H9 (cell line): ENCODE measurements at regions not wholly inside any gene's neighbourhood (a gene's known extent, or its start where the extent isn't known, plus 50 kb on each side); places are given as distances from the start of the nearest gene placed in this dataset.

Experiments used
- DNase-seq: peaks from one replicate; pipeline ENCODE4 v3.0.0-alpha.2; 2017
- H2AFZ ChIP-seq: one replicate; pipeline ENCODE4 v1.6.1; 2013; ENCODE audit warnings: mild to moderate bottlenecking, low read length, control low read depth, moderate library complexity
- H2AK5ac ChIP-seq: 2 replicates; pipeline ENCODE4 v1.6.1; 2013; ENCODE audit warnings: low read length, control low read depth, mixed read lengths; ENCODE audit not compliant: insufficient read length
- H2BK120ac ChIP-seq: one replicate; pipeline ENCODE4 v1.6.1; 2013; ENCODE audit warnings: low read depth, mild to moderate bottlenecking, low read length, control low read depth, inconsistent platforms; ENCODE audit not compliant: poor library complexity, severe bottlenecking
- H2BK12ac ChIP-seq: 2 replicates; pipeline ENCODE4 v1.6.1; 2013; ENCODE audit warnings: low read length, control low read depth, mixed read lengths, low read depth; ENCODE audit not compliant: insufficient read length
- H2BK15ac ChIP-seq: 2 replicates; pipeline ENCODE4 v1.6.1; 2013; ENCODE audit warnings: low read depth, low read length, control low read depth
- H2BK20ac ChIP-seq: one replicate; pipeline ENCODE4 v1.6.1; 2013; ENCODE audit warnings: low read depth, mild to moderate bottlenecking, low read length, control low read depth, inconsistent platforms; ENCODE audit not compliant: poor library complexity, severe bottlenecking
- H2BK5ac ChIP-seq: 2 replicates; pipeline ENCODE4 v1.6.1; 2013; ENCODE audit warnings: low read length, control low read depth, mixed read lengths; ENCODE audit not compliant: insufficient read length
- H3K14ac ChIP-seq: 2 replicates; pipeline ENCODE4 v1.6.1; 2013; ENCODE audit warnings: low read length, control low read depth; ENCODE audit not compliant: insufficient read depth
- H3K18ac ChIP-seq: 2 replicates; pipeline ENCODE4 v1.6.1; 2013; ENCODE audit warnings: low read depth, mild to moderate bottlenecking, mixed read lengths, low read length, control low read depth; ENCODE audit not compliant: insufficient read length
- H3K23ac ChIP-seq: 2 replicates; pipeline ENCODE4 v1.6.1; 2013; ENCODE audit warnings: low read length, control low read depth, mixed read lengths, low read depth; ENCODE audit not compliant: insufficient read length
- H3K23me2 ChIP-seq: 2 replicates; pipeline ENCODE4 v1.6.1; 2013; ENCODE audit warnings: low read depth, mild to moderate bottlenecking, mixed read lengths, low read length, control low read depth; ENCODE audit not compliant: insufficient read length, poor library complexity, severe bottlenecking
- H3K27ac ChIP-seq: 2 replicates; pipeline ENCODE4 v1.5.1; 2013; ENCODE audit warnings: low read length, control low read depth, mixed read lengths, low read depth; ENCODE audit not compliant: insufficient read length
- H3K27me3 ChIP-seq: 2 replicates; pipeline ENCODE4 v1.6.1; 2013; ENCODE audit warnings: low read length, control low read depth, inconsistent platforms; ENCODE audit not compliant: insufficient read depth
- H3K4ac ChIP-seq: 2 replicates; pipeline ENCODE4 v1.6.1; 2013; ENCODE audit warnings: low read depth, mild to moderate bottlenecking, control low read depth, inconsistent platforms, low read length, moderate library complexity
- H3K4me1 ChIP-seq: 2 replicates; pipeline ENCODE4 v1.6.1; 2013; ENCODE audit warnings: low read length, control low read depth, inconsistent platforms; ENCODE audit not compliant: insufficient read depth
- H3K4me2 ChIP-seq: 2 replicates; pipeline ENCODE4 v1.6.1; 2013; ENCODE audit warnings: low read length, control low read depth, mixed read lengths; ENCODE audit not compliant: insufficient read length, insufficient read depth
- H3K56ac ChIP-seq: 2 replicates; pipeline ENCODE4 v1.6.1; 2013; ENCODE audit warnings: low read depth, mild to moderate bottlenecking, mixed read lengths, low read length, control low read depth; ENCODE audit not compliant: insufficient read length
- H3K79me1 ChIP-seq: 2 replicates; pipeline ENCODE4 v1.6.1; 2013; ENCODE audit warnings: low read depth, mild to moderate bottlenecking, moderate library complexity, low read length, control low read depth, inconsistent platforms; ENCODE audit not compliant: insufficient read depth, poor library complexity, severe bottlenecking
- H3K79me2 ChIP-seq: 2 replicates; pipeline ENCODE4 v1.6.1; 2013; ENCODE audit warnings: low read length, control low read depth, inconsistent platforms; ENCODE audit not compliant: insufficient read depth
- H3K9ac ChIP-seq: 2 replicates; pipeline ENCODE4 v1.6.1; 2013; ENCODE audit warnings: low read length, control low read depth, mixed read lengths; ENCODE audit not compliant: insufficient read length; ENCODE audit errors: extremely low read depth
- H3K9me3 ChIP-seq: one replicate; pipeline ENCODE4 v1.6.1; 2013; ENCODE audit warnings: low read depth, low read length, inconsistent platforms; ENCODE audit not compliant: control insufficient read depth
- H3T11ph ChIP-seq: one replicate; pipeline ENCODE4 v1.6.1; 2013; ENCODE audit warnings: mild to moderate bottlenecking, low read length, control low read depth, inconsistent platforms
- H4K20me1 ChIP-seq: one replicate; pipeline ENCODE4 v1.6.1; 2013; ENCODE audit not compliant: control insufficient read depth, insufficient read length, insufficient read depth
- H4K5ac ChIP-seq: 2 replicates; pipeline ENCODE4 v1.6.1; 2013; ENCODE audit warnings: low read depth, mild to moderate bottlenecking, mixed read lengths, low read length, control low read depth; ENCODE audit not compliant: insufficient read length
- H4K8ac ChIP-seq: replicated peaks from 2 replicates; pipeline ENCODE4 v1.6.1; 2013; ENCODE audit warnings: low read length, control low read depth, mixed read lengths, low read depth; ENCODE audit not compliant: insufficient read length
- H4K91ac ChIP-seq: 2 replicates; pipeline ENCODE4 v1.6.1; 2013; ENCODE audit warnings: low read depth, mild to moderate bottlenecking, moderate library complexity, mixed read lengths, low read length, control low read depth; ENCODE audit not compliant: insufficient read length
- H3K27ac Mint-ChIP-seq, 3 experiments: 2 replicates in 2 of 3; 3 replicates in 1 of 3; pipeline ENCODE4 v1.8.0; 2020 to 2021; ENCODE audit warnings: mixed read lengths in 3 of 3, mild to moderate bottlenecking in 1 of 3, moderate library complexity in 1 of 3
- H3K27me3 Mint-ChIP-seq: 2 replicates; pipeline ENCODE4 v1.8.0; 2021; ENCODE audit warnings: low read depth, mild to moderate bottlenecking, moderate library complexity, mixed read lengths
- H3K36me3 Mint-ChIP-seq, 3 experiments: 2 replicates in 2 of 3; 3 replicates in 1 of 3; pipeline ENCODE4 v1.8.0; 2020 to 2021; ENCODE audit warnings: low read depth in 3 of 3, mixed read lengths in 3 of 3; ENCODE audit not compliant: insufficient read depth in 1 of 3
- H3K4me1 Mint-ChIP-seq, 2 experiments: 2 replicates each; pipeline ENCODE4 v1.8.0; 2020; ENCODE audit warnings: mixed read lengths in 2 of 2
- H3K4me3 Mint-ChIP-seq, 2 experiments: 2 replicates in 1 of 2; 3 replicates in 1 of 2; pipeline ENCODE4 v1.8.0; 2020 to 2021; ENCODE audit warnings: mild to moderate bottlenecking in 2 of 2, mixed read lengths in 2 of 2, moderate library complexity in 1 of 2
- H3K9me3 Mint-ChIP-seq, 2 experiments: 2 replicates in 1 of 2; 3 replicates in 1 of 2; pipeline ENCODE4 v1.8.0; 2020; ENCODE audit warnings: mild to moderate bottlenecking in 2 of 2, mixed read lengths in 2 of 2, moderate library complexity in 1 of 2
- CTCF ChIP-seq: fragments of 200-600 bp; sonication (generic); conservative IDR thresholded peaks from 3 replicates; pipeline ENCODE4 v1.8.0; 2021; ENCODE audit warnings: antibody characterized with exemption, mild to moderate bottlenecking
- WGBS: extraction: QIAGEN DNeasy Blood & Tissue Kit; methylation state at CpG from one replicate; pipeline ENCODE4 v1.1.7; 2013; ENCODE audit warnings: missing lambda C conversion rate, low lambda C conversion rate, mixed read lengths; ENCODE audit not compliant: insufficient read length; ENCODE audit errors: extremely low coverage; 5-methylcytosine and 5-hydroxymethylcytosine counted together

GRCh38 chr7:145123502-145123901 is 287.6 kb upstream of the TPK1 start:
- Histone ChIP-seq H2BK12ac (no peak overlapping the region), H2AK5ac (no peak overlapping the region), H4K20me1 (no peaks in the 10 kb centered on the region), H3K4me1 (no peaks in the 10 kb centered on the region), H3K18ac (no peak overlapping the region), H2BK15ac (no peak overlapping the region), H2AFZ (no peak overlapping the region), H2BK20ac (no peak overlapping the region), H4K5ac (no peak overlapping the region), H3K27ac (no peak overlapping the region), H3K23ac (no peak overlapping the region), H3K23me2 (no peaks in the 10 kb centered on the region), H3K4ac (no peak overlapping the region), H4K8ac (no peak overlapping the region), H3K56ac (no peak overlapping the region), H3K79me2 (no peaks in the 10 kb centered on the region), H2BK5ac (no peak overlapping the region), H3K9me3 (no peaks in the 10 kb centered on the region), H3K14ac (no peak overlapping the region), H4K91ac (no peak overlapping the region), H2BK120ac (no peak overlapping the region), H3K79me1 (no peaks in the 10 kb centered on the region), H3K27me3 (no peaks in the 10 kb centered on the region), H3K4me2 (no peak overlapping the region), H3K9ac (no peak overlapping the region), H3T11ph (no peak overlapping the region)
- peaks cover 0 to 3% of the 10 kb centered on the region in 2 experiments; a peak in 1 of 5 replicates for H3K9me3 Mint-ChIP-seq
- H3K4me1 Mint-ChIP-seq = no peaks in the 10 kb centered on the region
- no peak overlapping the region for H3K27ac Mint-ChIP-seq
- no peak for DNase-seq
- TF ChIP-seq CTCF = no peak
- H3K36me3 Mint-ChIP-seq = no peaks in the 10 kb centered on the region
- WGBS = no CpG with 5 or more reads among the region's 2 CpGs
- no peak overlapping the region for H3K4me3 Mint-ChIP-seq
- no peaks in the 10 kb centered on the region for H3K27me3 Mint-ChIP-seq
